ENCODE measurements at regions not wholly inside any gene's neighbourhood (a gene's known extent, or its start where the extent isn't known, plus 50 kb on each side); places are given as distances from the start of the nearest gene placed in this dataset.
"Not testable (repeated sequence)": the region's sequence is repeated elsewhere in the genome, so short reads cannot be mapped to it uniquely, and the experiment has no call there.

- DNase-seq: no peak
These were observed 620.8 kb upstream of the ADGRL3 start for GRCh38 chr4:60579335-60579734.

- DNase-seq: no peak
These were observed 618.1 kb upstream of the ADGRL3 start for GRCh38 chr4:60581919-60582536.

- DNase-seq: no peak
These were observed 611.6 kb upstream of the ADGRL3 start for GRCh38 chr4:60588556-60588955.

- DNase-seq: no peak
These were observed 610.7 kb upstream of the ADGRL3 start for GRCh38 chr4:60589425-60589824.

- DNase-seq: no peak
These were observed 610.0 kb upstream of the ADGRL3 start for GRCh38 chr4:60590116-60590515.

GRCh38 chr4:60605646-60606354 is 594.3 kb upstream of the ADGRL3 start:
- DNase-seq: no peak

- DNase-seq: no peak
These were observed 588.2 kb upstream of the ADGRL3 start for GRCh38 chr4:60611762-60612496.

GRCh38 chr4:60617731-60618130 is 582.4 kb upstream of the ADGRL3 start:
- DNase-seq: no peak

- no peak for DNase-seq
These were observed 580.4 kb upstream of the ADGRL3 start for GRCh38 chr4:60619531-60620305.

- no peak for DNase-seq
These were observed 562.1 kb upstream of the ADGRL3 start for GRCh38 chr4:60637976-60638375.

- no peak for DNase-seq
These were observed 551.4 kb upstream of the ADGRL3 start for GRCh38 chr4:60648774-60649173.

- DNase-seq: no peak
These were observed 547.2 kb upstream of the ADGRL3 start for GRCh38 chr4:60652933-60653332.

- DNase-seq: no peak
These were observed 544.8 kb upstream of the ADGRL3 start for GRCh38 chr4:60655356-60655755.

GRCh38 chr4:60656171-60656570 is 544.0 kb upstream of the ADGRL3 start:
- DNase-seq: no peak

GRCh38 chr4:60657041-60657440 is 543.1 kb upstream of the ADGRL3 start:
- no peak for DNase-seq

GRCh38 chr4:60657807-60658206 is 542.3 kb upstream of the ADGRL3 start:
- DNase-seq: no peak

GRCh38 chr4:60663769-60664168 is 536.4 kb upstream of the ADGRL3 start:
- DNase-seq: no peak

GRCh38 chr4:60682901-60683300 is 517.2 kb upstream of the ADGRL3 start:
- no peak for DNase-seq

- DNase-seq: no peak
These were observed 516.8 kb upstream of the ADGRL3 start for GRCh38 chr4:60683357-60683756.

- DNase-seq: no peak
These were observed 516.2 kb upstream of the ADGRL3 start for GRCh38 chr4:60683973-60684372.

- not testable (repeated sequence) for DNase-seq
These were observed 504.1 kb upstream of the ADGRL3 start for GRCh38 chr4:60696062-60696461.

GRCh38 chr4:60709061-60709460 is 491.1 kb upstream of the ADGRL3 start:
- no peak for DNase-seq

- DNase-seq: no peak
These were observed 481.3 kb upstream of the ADGRL3 start for GRCh38 chr4:60718874-60719273.

Measured in SW 1271 (cell line).